Spinal cord (tissue), 9 donors: ENCODE measurements at regions not wholly inside any gene's neighbourhood (a gene's known extent, or its start where the extent isn't known, plus 50 kb on each side); places are given as distances from the start of the nearest gene placed in this dataset.
A peak's percentile ranks its signal among the peaks of the same experiment; 100 is the strongest.

Source experiments
- DNase-seq, 6 donors: peaks; one replicate each; pipeline versions ENCODE4 v3.0.0 to v3.0.0-alpha.2; 2013 to 2015; ENCODE audit warnings: low spot score in 6 of 6, low read depth in 4 of 6
- H3K27ac ChIP-seq: one replicate; pipeline ENCODE4 v1.5.1; 2013; ENCODE audit warnings: low read depth, low read length, control low read depth
- H3K27me3 ChIP-seq: one replicate; pipeline ENCODE4 v1.6.1; 2013; ENCODE audit warnings: low read length; ENCODE audit not compliant: control insufficient read depth, insufficient read depth
- H3K36me3 ChIP-seq: one replicate; pipeline ENCODE4 v1.6.1; 2013; ENCODE audit warnings: low read length; ENCODE audit not compliant: control insufficient read depth, insufficient read depth
- H3K4me1 ChIP-seq: one replicate; pipeline ENCODE4 v1.6.1; 2013; ENCODE audit warnings: low read length; ENCODE audit not compliant: control insufficient read depth, insufficient read depth
- H3K4me3 ChIP-seq: one replicate; pipeline ENCODE4 v1.5.1; 2013; ENCODE audit warnings: low read depth, low read length, control low read depth
- H3K9me3 ChIP-seq: one replicate; pipeline ENCODE4 v1.6.1; 2013; ENCODE audit warnings: low read length; ENCODE audit not compliant: control insufficient read depth, insufficient read depth
- WGBS: methylation state at CpG from one replicate; pipeline ENCODE4 v1.1.5; 2013; ENCODE audit warnings: missing lambda C conversion rate; ENCODE audit not compliant: insufficient coverage; 5-methylcytosine and 5-hydroxymethylcytosine counted together
- donor health status: healthy.

DNA sequence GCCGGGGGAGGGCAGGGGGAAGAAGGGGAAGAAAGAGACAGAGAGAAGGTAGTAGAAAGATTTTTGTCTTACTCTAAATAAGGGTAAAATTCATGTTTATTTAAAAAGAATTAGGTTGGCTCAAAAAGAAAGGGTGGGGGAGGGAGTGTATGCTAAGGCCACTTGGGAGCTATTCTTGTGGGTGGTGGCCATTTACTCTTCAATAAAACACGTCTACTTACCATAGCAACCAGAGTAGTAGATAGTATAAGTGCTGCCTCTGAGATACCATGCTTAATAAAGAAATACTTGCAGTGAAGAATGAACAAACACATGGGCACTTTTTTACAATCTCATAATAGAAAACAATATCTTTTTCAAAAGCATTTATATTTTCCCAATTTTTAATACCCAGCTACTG is 538.1 kb upstream of the PTBP2 start:
- WGBS, result no CpG with 5 or more reads among the region's 2 CpGs
- no peaks in the 10 kb centered on the region for H3K4me1 ChIP-seq

DNA sequence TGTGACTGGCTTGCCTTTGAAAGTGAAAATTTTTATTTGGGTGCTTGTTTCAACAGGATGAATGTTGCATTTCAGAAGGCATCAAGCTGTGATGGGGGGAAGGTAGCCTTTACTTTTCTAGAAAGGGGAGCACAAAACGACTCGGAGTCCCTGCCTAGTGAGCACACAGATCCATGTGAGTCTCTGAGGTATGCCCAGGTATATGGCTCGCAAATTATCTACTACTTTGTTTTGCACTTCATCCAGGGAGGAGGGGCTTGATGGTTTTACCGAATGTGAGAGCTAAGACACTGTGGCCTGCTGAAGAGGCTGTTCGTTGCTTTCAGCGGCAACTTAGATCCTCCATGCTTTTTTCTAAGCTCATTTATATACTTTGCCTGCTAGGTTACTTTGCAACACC is 537.7 kb upstream of the PTBP2 start:
- no peaks in the 10 kb centered on the region for H3K9me3 ChIP-seq
- H3K36me3 ChIP-seq, result no peaks in the 10 kb centered on the region
- no peak overlapping the region for H3K27ac ChIP-seq
- 49% methylated on average over 3 of the region's 6 CpGs for WGBS
- DNase-seq, result no peak
- no peak overlapping the region for H3K4me3 ChIP-seq
- no peaks in the 10 kb centered on the region for H3K27me3 ChIP-seq
- H3K4me1 ChIP-seq, result no peaks in the 10 kb centered on the region

More for the DNA sequence above, 538.1 kb upstream of the PTBP2 start:
- peak in 1 of 6 donors; percentile 41 for DNase-seq
- Histone ChIP-seq H3K4me3 (no peak overlapping the region), H3K36me3 (no peaks in the 10 kb centered on the region), H3K27ac (no peak overlapping the region), H3K27me3 (no peaks in the 10 kb centered on the region), H3K9me3 (no peaks in the 10 kb centered on the region)

DNA sequence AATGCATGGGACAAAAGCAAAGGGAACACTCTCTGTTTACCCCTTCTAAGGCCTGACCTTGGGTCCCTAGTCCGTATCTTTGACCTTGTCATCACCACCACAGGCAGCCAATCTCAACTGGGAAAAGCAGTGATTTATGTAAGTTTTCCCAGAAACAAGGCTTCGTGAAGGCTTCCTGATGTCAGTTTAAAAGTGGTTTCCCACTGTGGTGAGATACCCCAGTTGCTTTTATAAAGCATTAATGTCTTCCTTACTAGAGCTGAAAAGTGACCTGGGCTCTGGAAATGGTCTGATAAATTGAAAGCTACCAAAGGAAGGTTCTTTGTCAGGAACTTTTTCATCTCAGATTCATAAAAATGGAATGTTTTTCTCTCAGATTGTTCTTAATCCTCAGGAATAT is 536.4 kb upstream of the PTBP2 start:
- Histone ChIP-seq H3K4me3 (no peak overlapping the region), H3K36me3 (no peaks in the 10 kb centered on the region), H3K4me1 (no peaks in the 10 kb centered on the region), H3K9me3 (no peaks in the 10 kb centered on the region), H3K27ac (no peak overlapping the region), H3K27me3 (no peaks in the 10 kb centered on the region)
- WGBS, result 57% methylated on average over 1 of the region's 2 CpGs
- DNase-seq, result no peak

DNA sequence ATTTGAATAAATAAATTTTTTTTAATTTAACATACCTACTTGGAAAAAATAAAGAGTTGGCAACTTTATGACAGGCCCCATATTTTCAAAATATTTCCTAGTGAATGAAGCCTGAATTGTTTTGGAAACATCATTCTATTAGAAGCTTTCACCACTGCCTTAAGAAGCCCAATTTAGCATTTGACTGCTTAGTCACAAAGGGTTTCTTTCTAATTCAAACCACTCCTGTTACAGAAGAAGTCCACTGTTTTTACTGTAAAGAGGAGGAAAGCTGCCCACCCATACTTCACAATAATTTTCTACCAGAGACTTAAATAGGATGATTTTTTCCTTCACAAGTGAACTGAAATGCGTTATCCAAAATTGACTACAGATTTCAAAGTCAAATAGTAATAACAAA is 534.6 kb upstream of the PTBP2 start:
- no peak overlapping the region for H3K27ac ChIP-seq

DNA sequence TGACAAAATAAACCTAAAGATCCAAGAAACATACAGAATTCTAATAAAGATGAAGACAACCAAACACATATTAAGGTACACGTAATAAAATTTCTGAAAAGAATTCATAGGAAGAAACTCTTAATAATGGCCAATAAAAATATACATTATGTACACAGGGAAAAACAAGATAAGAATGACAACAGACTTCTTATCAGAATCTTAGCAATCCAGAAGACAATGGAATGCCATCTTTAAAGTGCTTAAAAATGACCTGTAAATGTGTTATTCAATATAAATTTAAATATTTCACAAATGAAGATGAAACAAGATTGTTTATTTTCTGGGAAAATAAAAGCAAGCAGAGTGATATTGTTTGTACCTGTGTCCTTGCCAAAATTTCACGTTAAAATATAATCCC is 530.4 kb upstream of the PTBP2 start:
- Histone ChIP-seq H3K4me3 (no peak overlapping the region), H3K27ac (no peak overlapping the region), H3K36me3 (no peaks in the 10 kb centered on the region), H3K4me1 (no peaks in the 10 kb centered on the region), H3K9me3 (peaks cover 5% of the 10 kb centered on the region), H3K27me3 (no peaks in the 10 kb centered on the region)
- no peak for DNase-seq
- no CpG with 5 or more reads among the region's 2 CpGs for WGBS

More for the DNA sequence above, 534.6 kb upstream of the PTBP2 start:
- WGBS, result no CpG with 5 or more reads among the region's 1 CpG
- Histone ChIP-seq H3K9me3 (peaks cover 2% of the 10 kb centered on the region), H3K4me1 (no peaks in the 10 kb centered on the region), H3K36me3 (no peaks in the 10 kb centered on the region), H3K4me3 (no peak overlapping the region), H3K27me3 (no peaks in the 10 kb centered on the region)
- DNase-seq, result no peak

DNA sequence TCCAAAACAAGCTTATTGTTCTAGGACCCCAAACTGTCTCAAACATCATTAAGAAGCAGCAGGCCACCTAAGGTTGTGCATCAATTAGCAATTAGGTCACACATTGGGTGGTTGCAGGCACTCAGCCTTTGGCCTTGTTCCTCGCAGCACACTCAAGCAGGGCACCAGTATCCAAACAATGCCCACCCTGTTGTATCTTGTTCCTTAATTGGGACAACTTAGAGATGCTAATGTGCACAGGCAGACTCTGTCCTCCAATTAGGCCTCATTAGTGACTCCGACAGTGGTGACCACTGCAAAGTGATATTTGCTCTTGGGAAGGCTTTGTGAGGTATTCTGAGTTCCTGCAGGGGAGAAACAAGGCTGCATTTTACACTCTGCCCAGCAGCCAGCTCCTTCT is 515.1 kb upstream of the PTBP2 start:
- no peaks in the 10 kb centered on the region for H3K27me3 ChIP-seq
- no peaks in the 10 kb centered on the region for H3K9me3 ChIP-seq
- no peaks in the 10 kb centered on the region for H3K36me3 ChIP-seq
- WGBS, result 50% methylated on average over 1 of the region's 2 CpGs
- H3K4me1 ChIP-seq, result no peaks in the 10 kb centered on the region
- DNase-seq, result peak in 1 of 6 donors; percentile 40
- no peak overlapping the region for H3K4me3 ChIP-seq
- H3K27ac ChIP-seq, result no peak overlapping the region

DNA sequence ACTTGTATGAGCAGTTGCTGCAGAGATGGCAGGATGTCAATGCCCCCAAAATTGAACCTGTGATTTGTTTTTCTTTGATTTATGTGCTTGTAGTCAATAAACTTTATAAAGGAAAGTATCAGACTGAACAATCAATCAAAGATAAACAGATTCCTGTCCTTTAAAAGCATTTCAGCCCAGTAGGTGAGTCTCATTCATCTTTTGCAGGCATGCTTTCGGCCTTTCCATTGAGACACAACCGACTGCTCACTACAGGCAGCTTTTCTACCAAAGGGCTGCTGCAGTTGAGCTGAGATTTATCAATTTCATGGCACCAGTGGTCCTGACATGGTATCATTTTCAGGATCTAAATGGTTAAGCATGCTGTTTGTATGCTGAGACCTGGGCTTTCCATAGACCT is 513.6 kb upstream of the PTBP2 start:
- no peaks in the 10 kb centered on the region for H3K27me3 ChIP-seq
- no CpG with 5 or more reads among the region's 2 CpGs for WGBS
- DNase-seq, result peak in 1 of 6 donors; percentile 50
- no peaks in the 10 kb centered on the region for H3K4me1 ChIP-seq
- no peak overlapping the region for H3K27ac ChIP-seq
- H3K4me3 ChIP-seq, result no peak overlapping the region
- no peaks in the 10 kb centered on the region for H3K36me3 ChIP-seq
- H3K9me3 ChIP-seq, result no peaks in the 10 kb centered on the region

DNA sequence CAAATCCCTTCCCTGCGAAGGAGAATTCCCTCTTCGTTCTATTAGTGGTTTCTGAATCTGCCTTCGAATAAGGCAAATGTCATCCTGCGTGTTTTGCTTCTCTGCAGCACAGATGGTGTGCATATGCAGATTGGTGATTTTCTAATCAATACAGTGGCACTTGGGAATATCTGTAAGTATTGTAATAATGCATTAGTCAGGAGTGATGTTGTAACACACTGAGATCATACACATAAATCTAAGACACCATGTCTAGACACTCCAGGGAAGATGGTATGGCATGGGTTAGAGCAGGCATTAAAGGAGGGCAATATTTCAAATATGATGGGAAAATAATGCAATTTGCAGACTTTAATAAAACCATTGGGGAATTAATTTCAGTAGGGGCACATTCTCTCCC is 513.2 kb upstream of the PTBP2 start:
- Histone ChIP-seq H3K4me1 (no peaks in the 10 kb centered on the region), H3K27ac (no peak overlapping the region), H3K36me3 (no peaks in the 10 kb centered on the region), H3K4me3 (no peak overlapping the region), H3K27me3 (no peaks in the 10 kb centered on the region), H3K9me3 (no peaks in the 10 kb centered on the region)
- peak in 1 of 6 donors; percentile 68 for DNase-seq
- no CpG with 5 or more reads among the region's 4 CpGs for WGBS

DNA sequence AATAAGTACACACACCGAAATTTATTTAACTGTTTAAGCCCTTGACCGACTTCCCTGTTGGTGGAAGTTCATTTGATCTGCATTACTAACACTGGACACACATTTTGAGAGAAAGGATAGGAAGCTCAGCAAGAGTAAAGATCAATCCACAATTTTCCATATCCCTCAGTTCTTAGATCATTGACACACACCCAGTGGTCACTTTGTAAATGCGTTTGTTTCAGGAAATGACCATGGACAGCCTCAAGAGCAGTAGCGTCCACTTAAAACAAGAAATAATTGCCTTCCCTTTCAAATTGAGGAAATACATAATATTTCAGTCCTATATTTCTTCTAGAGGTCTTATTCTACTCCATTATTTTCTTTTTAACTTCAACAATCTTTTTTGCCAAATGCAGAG is 511.5 kb upstream of the PTBP2 start:
- H3K4me1 ChIP-seq, result no peaks in the 10 kb centered on the region
- H3K27me3 ChIP-seq, result no peaks in the 10 kb centered on the region
- H3K9me3 ChIP-seq, result no peaks in the 10 kb centered on the region
- no peak overlapping the region for H3K27ac ChIP-seq
- 80% methylated on average over 2 of the region's 4 CpGs for WGBS
- H3K36me3 ChIP-seq, result no peaks in the 10 kb centered on the region
- no peak for DNase-seq
- no peak overlapping the region for H3K4me3 ChIP-seq

DNA sequence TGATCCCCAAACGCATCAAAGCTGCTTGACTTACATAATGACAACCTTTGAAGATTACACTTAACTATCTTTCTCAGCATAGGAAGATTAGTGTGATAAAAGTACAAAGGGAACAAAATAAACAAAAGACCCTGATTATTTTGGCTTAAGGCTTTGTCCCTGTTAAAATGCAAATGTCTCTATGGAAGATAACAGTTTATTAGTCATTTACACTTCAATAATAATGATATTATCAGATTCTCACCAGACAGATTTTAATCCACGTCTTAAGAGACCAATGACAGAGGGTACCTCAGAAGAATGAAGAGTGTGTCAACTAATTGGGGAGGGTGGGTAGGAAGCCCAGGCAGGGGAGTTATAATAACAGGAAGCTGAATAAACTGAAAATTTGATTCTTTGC is 510.4 kb upstream of the PTBP2 start:
- no peak overlapping the region for H3K27ac ChIP-seq
- H3K36me3 ChIP-seq, result no peaks in the 10 kb centered on the region
- no peak for DNase-seq
- no peaks in the 10 kb centered on the region for H3K9me3 ChIP-seq
- WGBS, result no CpG with 5 or more reads among the region's 2 CpGs
- H3K4me1 ChIP-seq, result no peaks in the 10 kb centered on the region
- H3K4me3 ChIP-seq, result no peak overlapping the region
- H3K27me3 ChIP-seq, result no peaks in the 10 kb centered on the region
